NOMO-1 (cell line): ENCODE measurements at regions not wholly inside any gene's neighbourhood (a gene's known extent, or its start where the extent isn't known, plus 50 kb on each side); places are given as distances from the start of the nearest gene placed in this dataset.
A peak's percentile ranks its signal among the peaks of the same experiment; 100 is the strongest.

ENCODE experiments used
- DNase-seq, 2 experiments: peaks; one replicate each; lab custom pipeline; 2025; ENCODE audit not compliant: unreplicated experiment in 2 of 2; lab: John Stamatoyannopoulos, UW

DNA sequence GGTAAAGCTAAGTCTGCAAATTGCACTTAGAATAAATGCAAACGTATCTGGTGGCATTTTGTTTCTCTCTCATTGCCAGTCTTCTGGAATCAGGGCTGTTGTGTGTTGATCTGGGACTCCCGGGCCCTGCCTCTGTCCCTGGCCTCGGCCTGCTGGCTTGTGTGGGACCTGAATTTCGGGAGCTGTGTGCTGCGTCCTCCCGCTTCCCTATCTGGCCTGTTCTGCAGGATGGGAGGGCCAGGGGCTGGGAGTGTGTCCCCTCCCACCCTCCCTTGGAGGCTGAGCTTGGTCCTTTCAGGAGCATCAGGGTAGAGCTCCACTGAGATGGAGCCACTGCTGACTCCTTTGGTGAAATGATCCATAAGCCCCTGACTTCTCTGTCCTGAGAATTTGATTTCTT is 118.5 kb downstream of the ACKR3 start:
- DNase-seq: no peak

DNA sequence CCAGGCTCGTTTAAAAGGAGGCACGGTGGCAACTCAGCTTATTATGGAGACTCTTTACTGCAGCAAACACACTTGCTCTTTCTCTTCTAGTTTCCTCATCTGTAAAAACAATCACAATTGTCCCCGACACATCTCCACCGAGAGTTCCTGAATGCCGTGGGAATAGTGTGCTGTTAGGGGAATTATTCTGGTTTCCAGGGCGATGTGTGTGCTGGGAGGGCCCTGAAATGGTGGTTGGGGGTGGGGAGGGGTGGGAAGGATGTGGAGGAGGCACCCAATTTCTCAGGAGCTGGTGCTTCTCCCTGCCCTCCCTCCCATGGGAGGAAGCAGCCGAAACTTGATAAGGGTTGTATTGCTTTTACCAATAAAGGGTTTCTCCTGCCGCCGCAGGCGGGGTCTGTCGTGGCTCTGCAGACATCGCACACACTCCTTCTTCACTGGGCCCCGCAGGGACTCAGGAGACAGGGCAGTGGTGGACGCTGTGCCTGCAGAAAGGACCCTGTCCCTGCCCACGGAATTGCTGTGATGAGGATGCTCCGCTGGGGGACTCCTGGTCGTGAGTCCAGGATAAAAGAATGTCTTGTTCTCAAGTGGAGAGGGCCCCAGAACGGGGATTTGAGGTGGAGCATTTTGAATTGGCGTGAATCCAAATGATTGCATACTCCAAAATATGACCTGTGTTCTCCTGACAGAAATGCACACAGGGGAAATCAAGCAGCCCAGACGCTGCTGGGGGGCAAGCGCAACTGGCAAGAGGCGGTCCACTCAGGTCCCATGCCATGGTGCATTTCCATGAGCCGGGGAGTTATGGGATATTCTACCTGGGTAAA is 119.2 kb downstream of the ACKR3 start:
- no peak for DNase-seq

DNA sequence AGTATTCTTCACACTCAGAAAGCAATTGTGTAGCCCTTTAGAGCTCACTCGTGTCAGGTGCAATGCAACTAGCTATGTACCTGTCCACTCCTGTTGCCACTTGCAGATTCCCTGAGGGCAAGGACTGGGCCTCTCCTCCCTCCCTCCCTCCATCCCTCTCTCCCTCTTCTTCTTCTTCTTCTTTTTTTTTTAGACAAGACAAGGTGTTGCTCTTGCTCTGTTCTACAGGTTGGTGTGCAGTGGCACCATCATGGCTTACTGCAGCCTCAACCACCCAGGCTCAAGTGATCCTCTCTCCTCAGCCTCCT is 119.7 kb downstream of the ACKR3 start:
- DNase-seq: no peak

GRCh38 chr2:236689981-236690380 is 120.4 kb downstream of the ACKR3 start:
- DNase-seq: no peak

GRCh38 chr2:236690726-236691125 is 121.1 kb downstream of the ACKR3 start:
- DNase-seq: no peak

DNA sequence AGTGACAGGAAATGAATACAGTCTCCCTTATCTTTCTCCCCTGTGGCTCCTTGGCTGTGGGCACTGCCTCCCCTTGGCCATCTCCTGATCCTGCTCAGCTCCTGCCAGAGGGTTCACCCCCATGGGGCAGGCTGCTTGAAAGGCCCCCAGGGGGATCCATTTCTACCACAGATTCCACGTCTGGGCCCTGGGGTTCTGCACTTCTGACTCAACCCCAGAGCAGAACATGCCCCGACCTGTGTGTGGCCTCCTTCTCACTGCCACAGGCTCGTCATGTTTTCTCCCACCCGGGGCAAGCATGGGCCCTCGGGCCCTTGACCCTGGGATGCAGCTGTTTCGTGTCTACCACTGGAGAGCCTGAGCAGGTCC is 122.2 kb downstream of the ACKR3 start:
- DNase-seq: no peak

- DNase-seq: no peak
Measured at GRCh38 chr2:236692937-236693336, 123.3 kb downstream of the ACKR3 start.

DNA sequence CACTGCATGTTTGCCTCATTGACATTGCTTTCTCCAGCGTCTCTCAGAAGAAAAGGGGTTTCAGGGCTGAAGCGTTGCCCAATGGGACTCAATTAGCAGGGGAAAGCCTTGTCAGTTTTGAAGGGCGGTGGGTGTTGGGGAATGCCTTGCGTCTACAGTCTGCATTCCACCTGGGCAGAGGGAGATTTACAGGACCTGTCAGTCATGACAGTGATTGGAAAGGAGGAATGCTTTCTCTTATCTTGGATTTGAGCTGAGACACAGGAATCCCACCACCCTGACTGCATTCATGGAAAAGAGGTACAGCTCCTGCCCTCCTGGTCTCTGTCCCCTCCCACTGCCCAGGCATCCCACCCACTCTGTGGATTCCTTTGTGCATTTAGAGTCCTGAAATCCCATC is 123.9 kb downstream of the ACKR3 start:
- DNase-seq: no peak

GRCh38 chr2:236694146-236694888 is 124.7 kb downstream of the ACKR3 start:
- no peak for DNase-seq

GRCh38 chr2:236696834-236697233 is 127.2 kb downstream of the ACKR3 start:
- no peak for DNase-seq

DNA sequence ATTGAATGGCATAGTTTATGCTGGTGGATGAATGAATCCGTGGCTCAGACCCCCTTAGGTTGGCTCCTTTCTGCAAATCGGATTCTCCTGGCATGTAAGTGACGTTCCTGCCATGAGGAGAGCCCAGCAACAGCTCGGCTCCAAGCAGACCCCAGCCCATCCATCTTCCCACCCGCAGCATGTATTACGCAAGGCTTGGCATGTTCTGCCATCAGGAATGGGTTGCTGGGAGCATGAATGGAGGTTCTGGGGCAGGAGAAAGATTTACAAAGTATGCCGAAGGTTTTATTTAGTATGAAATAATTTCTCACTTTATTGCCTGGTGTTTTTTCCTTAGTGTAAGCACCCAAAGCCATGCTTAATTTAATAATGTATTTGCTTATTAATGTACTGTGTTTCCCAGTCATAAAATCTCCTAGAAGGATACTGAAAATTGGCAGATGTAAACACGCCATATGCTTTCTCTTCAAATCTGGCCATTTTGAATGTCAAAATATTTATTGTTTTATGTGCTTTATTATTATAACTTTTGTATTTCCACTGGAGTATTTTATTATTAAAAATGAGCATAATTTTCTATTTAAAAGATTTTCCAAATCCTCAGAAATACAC is 128.5 kb downstream of the ACKR3 start:
- no peak for DNase-seq

GRCh38 chr2:236700703-236701102 is 131.1 kb downstream of the ACKR3 start:
- DNase-seq: no peak

- DNase-seq: no peak
Measured at GRCh38 chr2:236702657-236703372, 133.2 kb downstream of the ACKR3 start.

- no peak for DNase-seq
Measured at GRCh38 chr2:236703373-236703709, 133.7 kb downstream of the ACKR3 start.

DNA sequence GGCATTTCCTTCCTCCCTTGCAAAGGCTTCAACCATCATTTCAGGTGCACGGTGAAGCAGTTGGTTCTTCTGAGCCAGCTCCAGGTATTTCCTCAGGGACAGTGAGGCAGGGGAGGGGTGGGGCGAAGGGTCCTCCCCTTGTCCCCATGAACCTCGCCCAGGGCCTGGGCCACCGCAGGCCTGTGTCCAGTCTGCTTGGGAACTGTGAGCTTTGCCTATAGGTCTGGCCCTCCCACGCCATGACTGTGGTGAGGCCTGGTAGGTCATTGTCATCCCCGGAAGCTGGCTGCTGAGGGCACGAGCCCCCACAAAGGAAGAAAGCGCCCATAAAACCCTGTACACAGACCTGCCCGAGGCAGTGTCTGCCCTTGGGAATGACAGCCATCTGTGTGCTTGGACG is 134.3 kb downstream of the ACKR3 start:
- DNase-seq: no peak

DNA sequence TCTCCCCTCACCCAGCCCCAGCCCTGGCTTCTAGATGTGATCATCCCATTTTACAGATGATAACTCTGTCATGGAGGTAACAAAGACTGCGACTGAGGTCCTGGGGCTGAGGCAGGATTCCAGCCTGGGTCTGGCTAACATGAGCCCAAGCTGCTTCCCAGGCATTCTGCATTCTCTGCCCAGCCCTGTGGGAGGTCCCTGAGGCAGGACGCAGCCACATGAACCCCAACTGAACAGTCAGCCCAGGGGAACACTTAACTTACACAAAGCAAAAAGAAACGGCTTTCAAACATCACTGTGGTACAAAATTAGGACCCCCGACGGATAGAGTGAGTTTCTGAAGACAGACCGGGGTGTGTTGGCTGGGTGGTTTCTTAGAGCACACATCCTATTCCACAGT is 135.3 kb downstream of the ACKR3 start:
- no peak for DNase-seq

GRCh38 chr2:236705295-236706105 is 135.9 kb downstream of the ACKR3 start:
- DNase-seq: peak in 1 of 2 experiments; percentile 0

DNA sequence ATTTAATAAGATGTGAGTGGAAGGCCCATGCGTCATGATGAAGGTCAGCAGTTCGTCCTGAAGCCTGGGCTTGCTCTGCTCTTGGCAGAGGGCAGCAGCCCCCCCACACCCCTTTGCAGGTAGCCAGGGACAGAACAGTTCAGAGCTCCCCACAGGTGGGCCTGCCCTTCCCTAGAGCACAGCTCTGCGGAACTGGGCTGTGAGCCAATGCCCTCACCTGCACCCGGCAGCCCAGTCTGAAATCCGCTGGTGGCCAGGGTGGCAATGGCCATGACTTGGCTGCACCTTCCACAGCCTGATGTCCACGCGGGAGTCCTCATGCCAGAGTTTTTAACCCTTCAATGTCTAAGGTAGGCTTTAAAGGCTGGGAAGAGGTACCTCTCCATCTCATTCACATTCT is 136.7 kb downstream of the ACKR3 start:
- DNase-seq: no peak

DNA sequence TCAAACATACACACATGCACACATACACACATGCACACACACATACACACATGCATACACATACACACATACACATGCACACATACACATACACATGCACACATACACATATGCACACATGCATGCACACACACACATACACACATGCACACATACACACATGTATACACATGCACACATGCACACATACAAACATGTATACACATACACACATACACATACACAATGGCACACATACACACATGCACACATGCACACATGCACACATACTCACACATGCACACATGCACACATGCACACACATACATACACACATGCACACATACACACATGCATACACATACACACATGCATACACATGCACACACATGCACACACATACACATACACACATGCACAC is 137.2 kb downstream of the ACKR3 start:
- DNase-seq: no peak

DNA sequence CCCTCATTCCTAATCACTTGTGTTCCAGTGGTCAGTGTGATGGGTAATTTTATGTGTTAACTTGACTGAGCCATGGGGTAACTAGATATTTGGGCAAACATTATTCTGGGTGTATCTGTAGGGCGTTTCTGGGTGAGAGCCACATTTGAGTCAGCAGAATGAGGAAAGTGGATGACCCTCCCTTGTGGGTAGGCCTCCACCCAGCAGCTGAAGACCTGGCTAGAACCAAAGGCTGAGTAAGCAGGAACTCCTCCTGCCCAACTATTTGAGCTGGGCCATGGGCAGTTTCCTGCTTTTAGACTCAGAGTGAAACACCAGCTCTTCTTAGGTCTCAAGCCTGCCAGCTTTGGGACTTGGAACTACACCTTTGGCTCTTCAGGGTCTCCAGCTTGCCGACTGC is 141.8 kb downstream of the ACKR3 start:
- DNase-seq: peak; percentile 61 to 71

DNA sequence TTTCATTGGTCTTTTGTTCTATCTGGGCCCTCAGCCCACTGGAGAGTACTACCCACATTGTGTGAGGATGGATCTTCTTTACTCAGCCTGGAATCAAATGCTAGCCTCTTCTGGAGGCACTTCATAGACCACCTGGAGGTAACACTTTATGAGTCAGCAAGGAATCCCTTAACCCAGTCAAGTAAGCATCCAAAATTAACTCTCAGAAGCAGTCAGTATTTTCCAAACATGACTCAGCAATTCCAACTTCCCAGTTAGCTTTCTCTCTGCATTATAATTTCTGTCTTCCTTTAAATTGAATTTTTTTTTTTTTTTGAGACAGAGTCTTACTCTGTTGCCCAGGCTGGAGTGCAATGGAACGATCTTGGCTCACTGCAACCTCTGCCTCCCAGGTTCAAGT is 142.7 kb downstream of the ACKR3 start:
- peak in 1 of 2 experiments; percentile 29 for DNase-seq
